Breast epithelium (tissue), 3 donors: ENCODE measurements at regions not wholly inside any gene's neighbourhood (a gene's known extent, or its start where the extent isn't known, plus 50 kb on each side); places are given as distances from the start of the nearest gene placed in this dataset.

Experiments used
- CTCF ChIP-seq, 3 donors: fragments of 450-650 bp; IDR thresholded peaks; one replicate each; pipeline ENCODE4 v1.5.1; 2016 to 2017; ENCODE audit warnings: antibody characterized with exemption in 3 of 3, mild to moderate bottlenecking in 3 of 3, moderate library complexity in 3 of 3
- POLR2A ChIP-seq: fragments of 450-650 bp; IDR thresholded peaks from one replicate; pipeline ENCODE4 v1.6.1; 2016; ENCODE audit warnings: antibody characterized with exemption, mild to moderate bottlenecking, moderate library complexity

DNA sequence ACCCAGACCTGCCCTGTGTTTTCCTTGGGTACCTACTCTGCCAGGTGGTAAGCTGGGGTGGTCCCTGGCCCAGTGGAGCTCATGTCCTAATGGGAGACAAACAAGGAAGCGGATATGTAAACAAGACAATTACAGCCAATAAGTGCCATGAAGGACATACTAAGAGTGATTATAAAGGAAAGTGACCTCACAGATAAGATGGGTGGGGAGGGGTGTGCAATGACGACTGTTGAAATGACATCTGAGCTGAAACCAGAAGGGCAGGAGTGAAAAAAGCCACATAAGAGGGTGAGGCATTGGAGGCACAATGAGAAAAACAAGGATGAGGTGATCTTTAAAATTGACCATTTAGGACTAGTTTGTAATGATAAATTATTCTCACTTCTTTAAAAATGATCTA is 336.2 kb upstream of the IL12A start:
- no peak for TF ChIP-seq POLR2A
- no peak for TF ChIP-seq CTCF (IDR thresholded peaks at IDR 0.05)
